Left lung (tissue), 4 donors: ENCODE measurements at regions not wholly inside any gene's neighbourhood (a gene's known extent, or its start where the extent isn't known, plus 50 kb on each side); places are given as distances from the start of the nearest gene placed in this dataset.

Experiments
- ATAC-seq: fragments of 200-7000 bp; cut with Tn5 transposase; one replicate; pipeline ENCODE4 v1.9.1; 2020; ENCODE audit warnings: moderate library complexity
- DNase-seq, 4 donors: peaks; one replicate each; pipeline ENCODE4 v3.0.0-alpha.2; 2013 to 2020
- H3K27ac ChIP-seq, 2 donors: fragments of 200-600 bp; sonication (generic) in 1 of 2; one replicate each; pipeline versions ENCODE4 v1.5.0 to v1.8.0; 2020 to 2021
- H3K27me3 ChIP-seq, 2 donors: fragments of 200-600 bp; sonication (generic) in 1 of 2; one replicate each; pipeline versions ENCODE4 v1.5.0 to v1.8.0; 2020 to 2021
- H3K36me3 ChIP-seq, 2 donors: fragments of 200-600 bp; sonication (generic) in 1 of 2; one replicate each; pipeline versions ENCODE4 v1.5.0 to v1.8.0; 2020 to 2021
- H3K4me1 ChIP-seq, 2 donors: fragments of 200-600 bp; one replicate each; pipeline ENCODE4 v1.8.0; 2021
- H3K4me3 ChIP-seq, 2 donors: fragments of 200-600 bp; sonication (generic) in 1 of 2; one replicate each; pipeline versions ENCODE4 v1.5.0 to v1.8.0; 2020 to 2021; ENCODE audit warnings: mild to moderate bottlenecking in 1 of 2
- H3K9me3 ChIP-seq, 2 donors: fragments of 200-600 bp; sonication (generic) in 1 of 2; one replicate each; pipeline versions ENCODE4 v1.5.0 to v1.8.0; 2020 to 2021
- intact Hi-C, 2 donors: fragments of 100-400 bp; cut with DNase I; formaldehyde crosslinking; loops; one replicate each; pipeline versions ENCODE4 v1.11.2 to v1.14.2; 2022
- TF ChIP-seq, protein P1 (sequence below), 2 donors: fragments of 200-600 bp; sonication (generic) in 1 of 2; IDR thresholded peaks; one replicate each; pipeline versions ENCODE4 v1.5.0 to v1.8.0; 2021; ENCODE audit warnings: antibody characterized with exemption in 2 of 2
- donor health status: DM: no; HTN: yes; CAD: no.
- donor health status: DM: no; HTN: no; CAD: no.

DNA sequence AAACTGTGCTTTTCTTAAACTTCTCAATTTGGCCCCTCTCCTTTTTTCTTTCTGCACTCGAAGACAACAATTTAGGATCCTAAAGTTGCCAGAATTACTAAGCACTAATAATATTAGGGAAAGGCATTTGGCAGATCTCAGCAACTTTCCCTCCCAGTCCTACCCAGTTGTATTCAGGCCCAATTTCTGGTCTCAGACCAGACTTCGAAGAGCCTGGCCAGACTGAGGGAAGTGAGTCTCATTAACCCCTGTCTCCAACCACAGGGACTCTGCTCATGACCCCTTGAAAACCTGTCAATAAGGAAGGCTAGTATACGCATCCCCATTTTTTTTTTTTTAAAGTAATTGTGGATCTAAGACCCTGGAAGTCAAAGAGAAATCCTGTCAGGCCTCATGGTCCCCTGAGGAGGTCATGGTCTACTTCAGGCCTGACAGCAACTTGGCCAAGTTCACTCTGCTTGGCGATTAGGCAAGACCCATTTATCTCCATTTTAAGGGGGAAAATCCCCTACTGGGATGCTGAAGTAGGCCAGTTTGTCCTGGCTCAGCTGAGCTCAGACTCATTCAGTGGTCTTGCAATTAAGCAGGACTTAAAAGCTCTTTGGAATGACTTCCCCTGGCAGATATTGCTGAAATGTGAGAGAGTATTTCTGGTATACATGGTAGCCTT is 521.0 kb downstream of the FUT8 start:
- no peaks in the 10 kb centered on the region for H3K9me3 ChIP-seq
- peaks cover 0 to 8% of the 10 kb centered on the region in 2 donors for H3K27me3 ChIP-seq
- intact Hi-C loops = no loop called here
- H3K4me3 ChIP-seq = no peak overlapping the region
- DNase-seq (no peak), ATAC-seq (no peak)
- H3K27ac ChIP-seq = no peak overlapping the region
- TF ChIP-seq, protein P1, sequence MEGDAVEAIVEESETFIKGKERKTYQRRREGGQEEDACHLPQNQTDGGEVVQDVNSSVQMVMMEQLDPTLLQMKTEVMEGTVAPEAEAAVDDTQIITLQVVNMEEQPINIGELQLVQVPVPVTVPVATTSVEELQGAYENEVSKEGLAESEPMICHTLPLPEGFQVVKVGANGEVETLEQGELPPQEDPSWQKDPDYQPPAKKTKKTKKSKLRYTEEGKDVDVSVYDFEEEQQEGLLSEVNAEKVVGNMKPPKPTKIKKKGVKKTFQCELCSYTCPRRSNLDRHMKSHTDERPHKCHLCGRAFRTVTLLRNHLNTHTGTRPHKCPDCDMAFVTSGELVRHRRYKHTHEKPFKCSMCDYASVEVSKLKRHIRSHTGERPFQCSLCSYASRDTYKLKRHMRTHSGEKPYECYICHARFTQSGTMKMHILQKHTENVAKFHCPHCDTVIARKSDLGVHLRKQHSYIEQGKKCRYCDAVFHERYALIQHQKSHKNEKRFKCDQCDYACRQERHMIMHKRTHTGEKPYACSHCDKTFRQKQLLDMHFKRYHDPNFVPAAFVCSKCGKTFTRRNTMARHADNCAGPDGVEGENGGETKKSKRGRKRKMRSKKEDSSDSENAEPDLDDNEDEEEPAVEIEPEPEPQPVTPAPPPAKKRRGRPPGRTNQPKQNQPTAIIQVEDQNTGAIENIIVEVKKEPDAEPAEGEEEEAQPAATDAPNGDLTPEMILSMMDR (IDR thresholded peaks at IDR 0.05) = no peak
- H3K36me3 ChIP-seq = no peaks in the 10 kb centered on the region
- H3K4me1 ChIP-seq = no peaks in the 10 kb centered on the region

DNA sequence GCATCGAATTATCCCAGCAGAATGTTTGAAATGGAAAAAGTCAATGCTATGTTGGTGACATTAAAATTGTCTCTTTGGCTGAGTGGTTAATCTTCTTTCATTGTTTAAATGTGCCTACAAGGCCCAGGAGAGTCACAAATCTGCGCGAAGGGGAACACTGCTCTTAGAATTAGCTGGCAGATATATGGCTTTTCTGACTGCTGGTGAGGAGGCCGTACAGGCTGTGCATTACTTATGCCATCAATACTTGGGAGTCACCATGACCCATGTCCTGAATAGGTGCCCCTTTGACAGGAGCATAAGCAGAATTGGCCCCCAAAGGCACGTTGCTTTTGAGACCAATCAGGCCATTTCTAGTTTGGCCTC is 521.5 kb downstream of the FUT8 start:
- no peaks in the 10 kb centered on the region for H3K36me3 ChIP-seq
- no peaks in the 10 kb centered on the region for H3K9me3 ChIP-seq
- ATAC-seq (no peak), DNase-seq (no peak)
- TF ChIP-seq, protein P1 (IDR thresholded peaks at IDR 0.05) = no peak
- no peak overlapping the region for H3K4me3 ChIP-seq
- peaks cover 0 to 8% of the 10 kb centered on the region in 2 donors for H3K27me3 ChIP-seq
- intact Hi-C loops = no loop called here
- H3K27ac ChIP-seq = no peak overlapping the region
- H3K4me1 ChIP-seq = no peaks in the 10 kb centered on the region

DNA sequence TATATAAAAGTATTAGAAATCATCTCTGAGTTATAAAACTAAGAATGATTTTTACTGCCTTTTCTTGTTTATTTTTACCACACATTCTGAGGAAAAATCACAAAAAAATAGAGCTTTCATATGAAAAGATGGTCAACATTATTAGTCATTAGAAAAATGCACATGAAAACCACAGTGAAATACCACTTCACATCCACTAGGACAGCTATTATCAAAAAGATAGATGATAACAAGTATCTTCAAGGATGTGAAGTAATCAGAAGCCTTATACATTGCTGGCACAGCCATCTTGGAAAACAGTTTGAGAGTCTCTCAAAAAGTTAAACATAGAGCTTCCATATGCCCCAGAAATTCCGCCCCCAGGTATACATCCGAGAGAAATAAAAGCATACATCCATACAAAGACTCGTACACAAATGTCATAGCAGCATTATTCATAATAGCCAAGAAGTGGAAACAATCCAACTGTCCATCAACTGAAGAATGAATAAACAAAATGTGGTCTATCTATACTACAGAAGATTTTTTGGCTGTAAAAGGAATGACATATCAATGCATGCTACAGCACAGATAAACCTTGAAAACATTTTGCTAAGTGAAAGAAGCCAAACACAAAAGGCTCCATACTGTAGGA is 523.9 kb downstream of the FUT8 start:
- no peak for ATAC-seq
- Histone ChIP-seq H3K27ac (no peak overlapping the region), H3K36me3 (no peaks in the 10 kb centered on the region), H3K27me3 (no peaks in the 10 kb centered on the region), H3K4me3 (no peak overlapping the region), H3K4me1 (no peaks in the 10 kb centered on the region), H3K9me3 (no peaks in the 10 kb centered on the region)
- intact Hi-C loops = no loop called here
- DNase-seq = no peak
- TF ChIP-seq, protein P1 (IDR thresholded peaks at IDR 0.05) = no peak

DNA sequence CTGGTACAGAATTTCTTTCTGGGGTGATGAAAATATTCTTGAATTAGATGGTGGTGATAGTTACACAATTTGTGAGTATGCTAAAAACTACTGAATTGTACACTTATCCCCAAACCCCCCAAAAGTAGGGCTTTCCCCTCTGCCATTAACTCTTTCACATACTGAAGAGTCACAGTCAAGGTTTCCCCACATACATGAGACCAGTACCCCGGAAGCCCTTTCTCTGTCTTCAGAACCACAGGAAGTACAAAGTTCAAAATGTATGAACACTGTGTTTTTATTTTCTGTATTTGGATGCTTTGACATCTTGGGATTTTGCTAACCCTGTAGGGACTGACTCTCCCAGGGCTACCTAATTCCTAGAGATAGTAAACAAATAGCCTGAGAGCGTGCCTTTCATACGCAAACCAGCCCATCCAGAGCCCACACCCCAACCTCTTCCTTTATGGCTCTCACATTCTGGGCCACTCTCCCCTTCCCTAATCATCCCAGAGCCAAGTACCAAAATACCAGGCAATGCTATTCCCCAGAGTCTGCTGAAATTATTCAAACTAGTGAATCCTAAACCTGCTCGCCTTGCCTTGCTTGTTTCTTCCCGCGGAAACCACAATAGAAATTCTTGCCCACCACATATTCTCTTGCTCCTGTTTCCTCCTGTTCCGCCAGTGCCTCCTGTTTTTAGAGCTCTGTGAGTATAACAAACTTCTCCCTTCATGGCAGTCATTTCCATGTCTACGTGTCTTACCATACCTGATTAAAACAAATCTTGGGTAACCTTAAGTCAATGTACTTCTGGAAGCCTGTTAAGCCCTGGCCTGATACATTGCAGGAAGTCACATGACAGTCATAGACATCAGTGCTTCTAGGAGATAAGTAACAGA is 524.8 kb downstream of the FUT8 start:
- intact Hi-C loops = no loop called here
- H3K36me3 ChIP-seq = no peaks in the 10 kb centered on the region
- H3K27ac ChIP-seq = no peak overlapping the region
- no peak overlapping the region for H3K4me3 ChIP-seq
- H3K9me3 ChIP-seq = no peaks in the 10 kb centered on the region
- H3K27me3 ChIP-seq = no peaks in the 10 kb centered on the region
- DNase-seq = no peak
- TF ChIP-seq, protein P1 (IDR thresholded peaks at IDR 0.05) = no peak
- no peak for ATAC-seq
- H3K4me1 ChIP-seq = no peaks in the 10 kb centered on the region

DNA sequence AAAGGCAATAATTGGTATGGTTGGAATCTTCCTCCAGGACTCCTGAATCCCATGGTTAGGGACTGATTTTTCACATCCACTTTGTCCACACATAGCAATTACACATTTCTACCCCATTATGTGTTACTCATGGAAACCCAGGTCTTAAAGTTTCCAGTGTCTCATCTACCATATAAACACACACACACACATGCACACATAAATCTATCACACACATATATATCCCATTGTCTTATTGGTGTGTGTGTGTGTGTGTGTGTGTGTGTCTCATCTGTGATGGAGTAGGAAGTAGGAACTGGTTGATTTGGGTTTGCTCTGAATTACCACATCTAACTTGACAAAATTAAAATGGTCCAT is 525.4 kb downstream of the FUT8 start:
- H3K36me3 ChIP-seq = no peaks in the 10 kb centered on the region
- TF ChIP-seq, protein P1 (IDR thresholded peaks at IDR 0.05) = no peak
- intact Hi-C loops = no loop called here
- H3K4me3 ChIP-seq = no peak overlapping the region
- ATAC-seq = no peak
- H3K27me3 ChIP-seq = no peaks in the 10 kb centered on the region
- no peaks in the 10 kb centered on the region for H3K9me3 ChIP-seq
- DNase-seq = no peak
- no peaks in the 10 kb centered on the region for H3K4me1 ChIP-seq
- no peak overlapping the region for H3K27ac ChIP-seq
